ENCODE measurements at regions not wholly inside any gene's neighbourhood (a gene's known extent, or its start where the extent isn't known, plus 50 kb on each side); places are given as distances from the start of the nearest gene placed in this dataset.

- DNase-seq (ENCODE audit: low read depth, low spot score) = no peak
- H3K9me3 ChIP-seq (replicated peaks; ENCODE audit: control insufficient read depth, insufficient read depth, low read length) = no peaks in the 10 kb centered on the region
- FAIRE-seq = no peak
- peaks cover 10% of the 10 kb centered on the region for H3K4me1 ChIP-seq (ENCODE audit: control insufficient read depth, insufficient read depth, low read length)
- intact Hi-C loops (cut with micrococcal nuclease; ENCODE audit: unreplicated experiment) (no loop called here), in situ Hi-C loops (cut with MboI) (no loop called here)
- no TSS peak for BruUV-seq (replicated peaks)
- no peaks in the 10 kb centered on the region for H3K27me3 ChIP-seq (replicated peaks in 1 of 2; ENCODE audit: control insufficient read depth in 2 of 2, insufficient read depth in 2 of 2, low read length in 1 of 2)
- H3K4me2 ChIP-seq (ENCODE audit: control insufficient read depth, insufficient read depth) = no peak overlapping the region
- H2AFZ ChIP-seq (ENCODE audit: control insufficient read depth, low read depth, low read length) = no peak overlapping the region
- ChIA-PET CTCF (interaction anchor here (1.2 kb wide), 1 partner anchor 331 kb away, joined by 3 read pairs; no protein-coding TSS in a partner anchor), SMC1A (ENCODE audit: uncharacterized antibody, unreplicated experiment) (no interaction called here), RAD21 (ENCODE audit: unreplicated experiment) (no interaction called here), POLR2A (no interaction called here)
- no peak overlapping the region for H3K27ac ChIP-seq (ENCODE audit: control insufficient read depth, insufficient read depth)
- no peaks in the 10 kb centered on the region for H3K36me3 ChIP-seq (ENCODE audit: control insufficient read depth in 2 of 2, insufficient read depth in 2 of 2, low read length in 1 of 2)
- TF ChIP-seq ZZZ3 (IDR thresholded peaks at IDR 0.05; ENCODE audit: control insufficient read depth, insufficient read length, low read depth) (no peak), KAT2A (conservative IDR thresholded peaks at IDR 0.05; ENCODE audit: control insufficient read depth, low read depth, low read length) (no peak), POLR2AphosphoS2 (IDR thresholded peaks at IDR 0.05; ENCODE audit: low read depth, low read length) (no peak), PAX8 (IDR thresholded peaks at IDR 0.05) (no peak), SMC3 (IDR thresholded peaks at IDR 0.05; ENCODE audit: borderline replicate concordance, low read length) (no peak), HDAC6 (IDR thresholded peaks at IDR 0.05; ENCODE audit: unreplicated experiment) (no peak), ZNF592 (IDR thresholded peaks at IDR 0.05) (no peak), RELB (IDR thresholded peaks at IDR 0.05; ENCODE audit: low read depth) (no peak), NR2F1 (conservative IDR thresholded peaks at IDR 0.05) (no peak), ZNF24 (IDR thresholded peaks at IDR 0.05) (no peak), NRF1 (conservative IDR thresholded peaks at IDR 0.05; ENCODE audit: low read depth, low read length) (no peak)
- H3K9ac ChIP-seq (ENCODE audit: control insufficient read depth, insufficient read depth, low read length) = no peak overlapping the region
- H3K4me3 ChIP-seq = no peak overlapping the region
- WGBS (ENCODE audit: insufficient coverage, insufficient replicate concordance, low lambda C conversion rate, missing lambda C conversion rate) = 13% methylated on average over 3 of the region's 3 CpGs
- H4K20me1 ChIP-seq (ENCODE audit: control insufficient read depth, insufficient read depth) = no peaks in the 10 kb centered on the region
- ATAC-seq = no peak
- H3K79me2 ChIP-seq (ENCODE audit: control insufficient read depth, insufficient read depth, low read length) = no peaks in the 10 kb centered on the region
Measured at GRCh38 chr11:110860461-110860860, 148.2 kb upstream of the ARHGAP20 start.

All from GM12878 (cell line).